Transverse colon (tissue), 4 donors: ENCODE measurements at regions not wholly inside any gene's neighbourhood (a gene's known extent, or its start where the extent isn't known, plus 50 kb on each side); places are given as distances from the start of the nearest gene placed in this dataset.

Source experiments
- DNase-seq: peaks from one replicate; pipeline ENCODE4 v3.0.0-alpha.2; 2019
- H3K27ac ChIP-seq, 4 donors: fragments of 200-600 bp; sonication (generic); 2 replicates each; pipeline ENCODE4 v1.5.1; 2016 to 2018; ENCODE audit warnings: inconsistent platforms in 4 of 4
- H3K27me3 ChIP-seq: fragments of 200-600 bp; sonication (generic); 2 replicates; pipeline ENCODE4 v1.5.1; 2017; ENCODE audit warnings: inconsistent platforms
- H3K36me3 ChIP-seq, 4 donors: fragments of 200-600 bp; sonication (generic); 2 replicates each; pipeline ENCODE4 v1.5.1; 2017 to 2019; ENCODE audit warnings: inconsistent platforms in 4 of 4
- H3K4me1 ChIP-seq, 4 donors: fragments of 200-600 bp; sonication (generic); 2 replicates each; pipeline ENCODE4 v1.5.1; 2017 to 2020; ENCODE audit warnings: inconsistent platforms in 4 of 4
- H3K4me3 ChIP-seq, 4 donors: fragments of 200-600 bp; sonication (generic); 1 replicate in 1 of 4; 2 replicates in 3 of 4; pipeline versions ENCODE4 v1.5.1 to v1.6.1; 2017 to 2019; ENCODE audit warnings: inconsistent platforms in 4 of 4
- H3K9me3 ChIP-seq, 2 donors: fragments of 200-600 bp; sonication (generic); 2 replicates each; pipeline ENCODE4 v1.5.1; 2017 to 2019; ENCODE audit warnings: inconsistent platforms in 2 of 2
- CTCF ChIP-seq, 5 experiments: fragments of 200-600 bp in 3 of 5; fragments of 450-650 bp in 2 of 5; sonication (generic) in 3 of 5; IDR thresholded peaks; 1 replicate in 2 of 5; 2 replicates in 3 of 5; pipeline ENCODE4 v1.5.1; 2016 to 2017; ENCODE audit warnings: antibody characterized with exemption in 5 of 5, inconsistent platforms in 3 of 5, mild to moderate bottlenecking in 2 of 5, moderate library complexity in 1 of 5
- EP300 ChIP-seq: sonication (generic); formaldehyde crosslinking; IDR thresholded peaks from one replicate; pipeline ENCODE4 v1.6.1; 2017; ENCODE audit warnings: antibody characterized with exemption, low read depth
- POLR2A ChIP-seq: fragments of 450-650 bp; IDR thresholded peaks from one replicate; pipeline ENCODE4 v1.6.1; 2016; ENCODE audit warnings: antibody characterized with exemption, mild to moderate bottlenecking, moderate library complexity
- POLR2AphosphoS5 ChIP-seq, 3 donors: sonication (generic); formaldehyde crosslinking; IDR thresholded peaks; one replicate each; pipeline ENCODE4 v1.6.1; 2016; ENCODE audit warnings: antibody characterized with exemption in 3 of 3
- WGBS, 2 donors: methylation state at CpG; one replicate each; pipeline ENCODE4 v1.1.5; 2018; ENCODE audit warnings: low coverage in 1 of 2; 5-methylcytosine and 5-hydroxymethylcytosine counted together
- in situ Hi-C, 4 donors: fragments of 200-750 bp; cut with MboI; loops; one replicate each; pipeline versions ENCODE4 v1.15.0 to v1.15.1; 2017; ENCODE audit warnings: low sequenced_read_pairs in 3 of 4, low pct_ligation_motif_present in 1 of 4, low pct_unique_long_range_greater_than_20kb in 1 of 4
- intact Hi-C: fragments of 100-400 bp; cut with DNase I; formaldehyde crosslinking; loops from one replicate; pipeline ENCODE4 v1.15.1; 2023; ENCODE audit warnings: low total_unique reads

- Histone ChIP-seq H3K4me1 (no peaks in the 10 kb centered on the region), H3K9me3 (peaks cover 9 to 20% of the 10 kb centered on the region in 2 donors), H3K4me3 (no peak overlapping the region), H3K27ac (no peak overlapping the region), H3K27me3 (no peaks in the 10 kb centered on the region), H3K36me3 (no peaks in the 10 kb centered on the region)
- no peak for DNase-seq
- intact Hi-C loops (no loop called here), in situ Hi-C loops (loop anchor here in 2 of 4 donors (25.0 kb wide), 1 partner anchor 1588 kb away; no protein-coding TSS in a partner anchor)
- WGBS, 2 donors = 72 to 85% methylated on average over 7 to 16 of the region's 16 CpGs
- no peak for TF ChIP-seq EP300
- TF ChIP-seq POLR2A = no peak
- no peak for TF ChIP-seq CTCF (IDR thresholded peaks at IDR 0.05)
- TF ChIP-seq POLR2AphosphoS5 (IDR thresholded peaks at IDR 0.05) = no peak
These were observed 125.4 kb upstream of the PPP2R2D start for GRCh38 chr10:131775433-131775832.

- Histone ChIP-seq H3K27me3 (no peaks in the 10 kb centered on the region), H3K4me1 (no peaks in the 10 kb centered on the region), H3K27ac (no peak overlapping the region), H3K4me3 (no peak overlapping the region), H3K9me3 (peaks cover 9 to 20% of the 10 kb centered on the region in 2 donors), H3K36me3 (no peaks in the 10 kb centered on the region)
- intact Hi-C loops = no loop called here
- TF ChIP-seq POLR2AphosphoS5 (IDR thresholded peaks at IDR 0.05) (no peak), POLR2A (no peak), CTCF (IDR thresholded peaks at IDR 0.05) (no peak), EP300 (no peak)
- in situ Hi-C loops = loop anchor here in 2 of 4 donors (25.0 kb wide), 1 partner anchor 1589 kb away; no protein-coding TSS in a partner anchor
- WGBS, 2 donors = 87% methylated on average over 11 of the region's 11 CpGs; no CpG with 5 or more reads in 1 of the 2 donors
- DNase-seq = no peak
These were observed 125.0 kb upstream of the PPP2R2D start for GRCh38 chr10:131775833-131776232.

GRCh38 chr10:131776496-131776895 is 124.3 kb upstream of the PPP2R2D start:
- 72 to 77% methylated on average over 6 to 11 of the region's 11 CpGs for WGBS, 2 donors
- intact Hi-C loops (no loop called here), in situ Hi-C loops (loop anchor here in 2 of 4 donors (25.0 kb wide), 1 partner anchor 1589 kb away; no protein-coding TSS in a partner anchor)
- Histone ChIP-seq H3K9me3 (peaks cover 9 to 20% of the 10 kb centered on the region in 2 donors), H3K4me1 (no peaks in the 10 kb centered on the region), H3K36me3 (no peaks in the 10 kb centered on the region), H3K4me3 (no peak overlapping the region), H3K27me3 (no peaks in the 10 kb centered on the region), H3K27ac (no peak overlapping the region)
- DNase-seq = no peak
- TF ChIP-seq POLR2AphosphoS5 (IDR thresholded peaks at IDR 0.05) (no peak), POLR2A (no peak), CTCF (IDR thresholded peaks at IDR 0.05) (no peak), EP300 (no peak)

GRCh38 chr10:131777162-131777561 is 123.6 kb upstream of the PPP2R2D start:
- TF ChIP-seq EP300 (no peak), POLR2AphosphoS5 (IDR thresholded peaks at IDR 0.05) (no peak), POLR2A (no peak), CTCF (IDR thresholded peaks at IDR 0.05) (no peak)
- no peaks in the 10 kb centered on the region for H3K27me3 ChIP-seq
- 91% methylated on average over 5 of the region's 5 CpGs; no CpG with 5 or more reads in 1 of the 2 donors for WGBS, 2 donors
- in situ Hi-C loops = loop anchor here in 2 of 4 donors (25.0 kb wide), 1 partner anchor 1590 kb away; no protein-coding TSS in a partner anchor
- H3K4me1 ChIP-seq = no peaks in the 10 kb centered on the region
- no peak overlapping the region for H3K4me3 ChIP-seq
- intact Hi-C loops = no loop called here
- no peak overlapping the region for H3K27ac ChIP-seq
- H3K9me3 ChIP-seq = peaks cover 9 to 20% of the 10 kb centered on the region in 2 donors
- DNase-seq = no peak
- H3K36me3 ChIP-seq = no peaks in the 10 kb centered on the region
